ENCODE measurements at regions not wholly inside any gene's neighbourhood (a gene's known extent, or its start where the extent isn't known, plus 50 kb on each side); places are given as distances from the start of the nearest gene placed in this dataset.

DNA sequence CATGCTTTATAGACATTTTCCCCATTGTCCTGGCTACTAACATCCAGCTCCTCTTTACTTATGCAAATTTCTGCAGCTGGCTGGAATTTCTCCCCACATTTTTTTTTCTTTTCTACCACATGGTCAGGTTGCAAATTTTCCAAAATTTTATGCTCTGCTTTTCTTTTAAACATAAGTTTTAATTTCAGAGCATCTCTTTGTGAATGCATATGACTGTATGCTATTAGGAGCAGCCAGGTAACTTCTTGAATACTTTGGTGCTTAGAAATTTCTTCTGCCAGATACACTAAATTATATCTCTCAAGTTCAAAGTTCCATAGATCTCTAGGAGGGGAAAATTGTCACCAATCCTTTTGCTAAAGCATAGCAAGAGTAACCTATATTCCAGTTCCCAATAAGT lies 365.9 kb downstream of the LRFN5 start:
- DNase-seq, result no peak
- Mint-ChIP-seq H3K4me3 (no peak overlapping the region), H3K9me3 (peaks cover 19% of the 10 kb centered on the region), H3K36me3 (ENCODE audit: low read depth) (no peaks in the 10 kb centered on the region), H3K4me1 (no peaks in the 10 kb centered on the region), H3K27me3 (ENCODE audit: low read depth, poor library complexity) (no peaks in the 10 kb centered on the region), H3K27ac (no peak overlapping the region)
- TF ChIP-seq, protein P1, sequence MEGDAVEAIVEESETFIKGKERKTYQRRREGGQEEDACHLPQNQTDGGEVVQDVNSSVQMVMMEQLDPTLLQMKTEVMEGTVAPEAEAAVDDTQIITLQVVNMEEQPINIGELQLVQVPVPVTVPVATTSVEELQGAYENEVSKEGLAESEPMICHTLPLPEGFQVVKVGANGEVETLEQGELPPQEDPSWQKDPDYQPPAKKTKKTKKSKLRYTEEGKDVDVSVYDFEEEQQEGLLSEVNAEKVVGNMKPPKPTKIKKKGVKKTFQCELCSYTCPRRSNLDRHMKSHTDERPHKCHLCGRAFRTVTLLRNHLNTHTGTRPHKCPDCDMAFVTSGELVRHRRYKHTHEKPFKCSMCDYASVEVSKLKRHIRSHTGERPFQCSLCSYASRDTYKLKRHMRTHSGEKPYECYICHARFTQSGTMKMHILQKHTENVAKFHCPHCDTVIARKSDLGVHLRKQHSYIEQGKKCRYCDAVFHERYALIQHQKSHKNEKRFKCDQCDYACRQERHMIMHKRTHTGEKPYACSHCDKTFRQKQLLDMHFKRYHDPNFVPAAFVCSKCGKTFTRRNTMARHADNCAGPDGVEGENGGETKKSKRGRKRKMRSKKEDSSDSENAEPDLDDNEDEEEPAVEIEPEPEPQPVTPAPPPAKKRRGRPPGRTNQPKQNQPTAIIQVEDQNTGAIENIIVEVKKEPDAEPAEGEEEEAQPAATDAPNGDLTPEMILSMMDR (IDR thresholded peaks at IDR 0.05), result no peak

DNA sequence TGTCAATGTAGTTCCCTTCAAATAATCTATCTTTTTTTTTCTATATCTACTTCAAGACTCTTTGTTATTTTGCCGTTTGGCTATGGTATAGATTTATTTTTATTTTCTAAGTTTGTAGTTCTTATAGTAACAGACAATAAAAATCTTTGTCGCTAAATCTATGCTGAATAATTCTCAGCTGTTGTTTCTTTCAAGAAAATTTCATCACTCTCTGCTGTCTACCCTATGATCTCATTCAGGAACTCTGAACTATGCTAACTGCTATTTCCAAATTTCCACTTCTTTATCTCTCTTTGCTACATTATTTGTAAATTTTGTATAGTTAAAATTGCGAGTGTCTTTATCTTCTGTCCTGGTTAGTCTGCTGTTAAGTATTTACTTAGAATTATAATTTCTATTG lies 353.6 kb downstream of the LRFN5 start:
- no peak for DNase-seq
- H3K9me3 Mint-ChIP-seq, result no peaks in the 10 kb centered on the region
- no peaks in the 10 kb centered on the region for H3K36me3 Mint-ChIP-seq (ENCODE audit: low read depth)
- H3K4me3 Mint-ChIP-seq, result no peak overlapping the region
- H3K27ac Mint-ChIP-seq, result no peak overlapping the region
- peaks cover 3% of the 10 kb centered on the region for H3K27me3 Mint-ChIP-seq (ENCODE audit: low read depth, poor library complexity)
- H3K4me1 Mint-ChIP-seq, result no peaks in the 10 kb centered on the region
- TF ChIP-seq, protein P1 (IDR thresholded peaks at IDR 0.05), result no peak

DNA sequence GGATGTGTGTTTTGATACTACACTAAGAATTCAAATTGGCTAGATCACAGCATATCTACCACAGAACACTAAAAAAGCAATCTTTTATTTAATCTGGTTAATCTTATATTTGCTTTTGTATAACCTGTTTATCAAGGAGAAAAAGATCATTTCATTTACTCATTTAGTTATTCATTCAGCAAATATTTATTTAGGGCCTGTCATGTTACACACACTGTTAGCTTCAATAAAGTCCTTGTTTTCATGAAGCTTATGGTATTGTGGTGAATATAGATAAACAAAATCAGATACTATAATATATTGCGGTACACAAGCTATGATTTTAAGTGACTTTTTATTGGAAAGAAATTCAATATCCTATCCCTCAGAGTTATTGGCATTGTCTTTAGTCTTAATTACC lies 350.8 kb downstream of the LRFN5 start:
- Mint-ChIP-seq H3K36me3 (ENCODE audit: low read depth) (no peaks in the 10 kb centered on the region), H3K27me3 (ENCODE audit: low read depth, poor library complexity) (peaks cover 3% of the 10 kb centered on the region), H3K4me3 (no peak overlapping the region), H3K27ac (no peak overlapping the region), H3K9me3 (no peaks in the 10 kb centered on the region), H3K4me1 (no peaks in the 10 kb centered on the region)
- DNase-seq, result no peak
- TF ChIP-seq, protein P1 (IDR thresholded peaks at IDR 0.05), result no peak

All from nephron progenitor cell (in vitro differentiated cells).